Posterior cingulate gyrus (tissue), 11 donors: ENCODE measurements at regions not wholly inside any gene's neighbourhood (a gene's known extent, or its start where the extent isn't known, plus 50 kb on each side); places are given as distances from the start of the nearest gene placed in this dataset.

ENCODE experiments used
- DNase-seq, 10 donors: peaks; one replicate each; pipeline versions ENCODE4 v3.0.0 to v3.0.0-alpha.2; 2020 to 2021; ENCODE audit warnings: mixed read lengths in 3 of 10
- intact Hi-C: fragments of 100-400 bp; cut with DNase I; formaldehyde crosslinking; loops from one replicate; pipeline ENCODE4 v1.15.1; 2023

- intact Hi-C loops: no loop called here
- DNase-seq: no peak
These were observed 466.6 kb downstream of the SLITRK6 start for GRCh38 chr13:85332615-85333014.

- no peak for DNase-seq
- intact Hi-C loops: no loop called here
These were observed 477.5 kb downstream of the SLITRK6 start for GRCh38 chr13:85321734-85322133.

GRCh38 chr13:85317781-85318180 is 481.4 kb downstream of the SLITRK6 start:
- DNase-seq: no peak
- intact Hi-C loops: no loop called here

- intact Hi-C loops: no loop called here
- no peak for DNase-seq
These were observed 482.7 kb downstream of the SLITRK6 start for GRCh38 chr13:85316506-85317025.

GRCh38 chr13:85314686-85315085 is 484.5 kb downstream of the SLITRK6 start:
- intact Hi-C loops: no loop called here
- DNase-seq: no peak

GRCh38 chr13:85313761-85314503 is 485.3 kb downstream of the SLITRK6 start:
- intact Hi-C loops: no loop called here
- peak in 1 of 10 donors; percentile 44 for DNase-seq

GRCh38 chr13:85312071-85312470 is 487.1 kb downstream of the SLITRK6 start:
- intact Hi-C loops: no loop called here
- DNase-seq: no peak

- intact Hi-C loops: no loop called here
- DNase-seq: no peak
These were observed 495.6 kb downstream of the SLITRK6 start for GRCh38 chr13:85303630-85304029.

GRCh38 chr13:85298387-85298924 is 500.8 kb downstream of the SLITRK6 start:
- DNase-seq: no peak
- intact Hi-C loops: no loop called here

GRCh38 chr13:85288698-85289097 is 510.5 kb downstream of the SLITRK6 start:
- no peak for DNase-seq
- intact Hi-C loops: no loop called here

- DNase-seq: no peak
- intact Hi-C loops: no loop called here
These were observed 511.7 kb downstream of the SLITRK6 start for GRCh38 chr13:85287528-85287927.

GRCh38 chr13:85286081-85286480 is 513.1 kb downstream of the SLITRK6 start:
- no peak for DNase-seq
- intact Hi-C loops: no loop called here

GRCh38 chr13:85284349-85284748 is 514.9 kb downstream of the SLITRK6 start:
- intact Hi-C loops: no loop called here
- no peak for DNase-seq

GRCh38 chr13:85283408-85283807 is 515.8 kb downstream of the SLITRK6 start:
- DNase-seq: no peak
- intact Hi-C loops: no loop called here

- DNase-seq: no peak
- intact Hi-C loops: no loop called here
These were observed 516.3 kb downstream of the SLITRK6 start for GRCh38 chr13:85282876-85283275.

GRCh38 chr13:85278851-85279250 is 520.4 kb downstream of the SLITRK6 start:
- no peak for DNase-seq
- intact Hi-C loops: no loop called here

GRCh38 chr13:85277748-85278147 is 521.5 kb downstream of the SLITRK6 start:
- intact Hi-C loops: no loop called here
- no peak for DNase-seq

- DNase-seq: no peak
- intact Hi-C loops: no loop called here
These were observed 532.4 kb downstream of the SLITRK6 start for GRCh38 chr13:85266771-85267170.

- peak in 2 of 10 donors; percentile 21 to 44 for DNase-seq
- intact Hi-C loops: no loop called here
These were observed 532.9 kb downstream of the SLITRK6 start for GRCh38 chr13:85266331-85266730.

GRCh38 chr13:85265296-85265695 is 533.9 kb downstream of the SLITRK6 start:
- intact Hi-C loops: no loop called here

GRCh38 chr13:85262499-85262898 is 536.7 kb downstream of the SLITRK6 start:
- intact Hi-C loops: no loop called here

More at GRCh38 chr13:85265296-85265695, 533.9 kb downstream of the SLITRK6 start:
- DNase-seq: no peak

GRCh38 chr13:85261757-85262346 is 537.4 kb downstream of the SLITRK6 start:
- DNase-seq: no peak
- intact Hi-C loops: no loop called here

More at GRCh38 chr13:85262499-85262898, 536.7 kb downstream of the SLITRK6 start:
- DNase-seq: no peak
